LNCAP (cell line): ENCODE measurements at regions not wholly inside any gene's neighbourhood (a gene's known extent, or its start where the extent isn't known, plus 50 kb on each side); places are given as distances from the start of the nearest gene placed in this dataset.

Experiments
- TF ChIP-seq, protein P1 (sequence below): fragments of 450-650 bp; IDR thresholded peaks from 2 replicates; pipeline ENCODE4 v1.5.1; 2017; ENCODE audit warnings: mild to moderate bottlenecking

DNA sequence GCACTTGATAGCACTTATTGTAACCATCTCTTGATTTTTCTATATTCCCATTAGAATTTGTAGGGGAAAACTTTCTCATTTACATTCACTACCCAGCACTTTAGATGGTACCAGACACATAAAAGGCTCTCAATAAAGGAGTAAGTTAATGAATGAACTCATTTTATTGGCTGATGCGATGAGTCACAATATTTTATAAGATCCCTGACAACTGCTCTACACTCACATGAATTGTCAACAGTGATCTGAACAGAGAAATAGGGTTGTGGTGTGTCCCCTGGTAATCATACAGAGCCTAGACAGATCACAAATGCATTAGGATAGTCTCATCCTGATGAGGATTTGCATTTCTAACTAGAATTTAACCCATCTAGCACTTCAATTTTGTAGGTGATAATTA lies 567.6 kb upstream of the ARPP21 start:
- TF ChIP-seq, protein P1, sequence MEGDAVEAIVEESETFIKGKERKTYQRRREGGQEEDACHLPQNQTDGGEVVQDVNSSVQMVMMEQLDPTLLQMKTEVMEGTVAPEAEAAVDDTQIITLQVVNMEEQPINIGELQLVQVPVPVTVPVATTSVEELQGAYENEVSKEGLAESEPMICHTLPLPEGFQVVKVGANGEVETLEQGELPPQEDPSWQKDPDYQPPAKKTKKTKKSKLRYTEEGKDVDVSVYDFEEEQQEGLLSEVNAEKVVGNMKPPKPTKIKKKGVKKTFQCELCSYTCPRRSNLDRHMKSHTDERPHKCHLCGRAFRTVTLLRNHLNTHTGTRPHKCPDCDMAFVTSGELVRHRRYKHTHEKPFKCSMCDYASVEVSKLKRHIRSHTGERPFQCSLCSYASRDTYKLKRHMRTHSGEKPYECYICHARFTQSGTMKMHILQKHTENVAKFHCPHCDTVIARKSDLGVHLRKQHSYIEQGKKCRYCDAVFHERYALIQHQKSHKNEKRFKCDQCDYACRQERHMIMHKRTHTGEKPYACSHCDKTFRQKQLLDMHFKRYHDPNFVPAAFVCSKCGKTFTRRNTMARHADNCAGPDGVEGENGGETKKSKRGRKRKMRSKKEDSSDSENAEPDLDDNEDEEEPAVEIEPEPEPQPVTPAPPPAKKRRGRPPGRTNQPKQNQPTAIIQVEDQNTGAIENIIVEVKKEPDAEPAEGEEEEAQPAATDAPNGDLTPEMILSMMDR: no peak

DNA sequence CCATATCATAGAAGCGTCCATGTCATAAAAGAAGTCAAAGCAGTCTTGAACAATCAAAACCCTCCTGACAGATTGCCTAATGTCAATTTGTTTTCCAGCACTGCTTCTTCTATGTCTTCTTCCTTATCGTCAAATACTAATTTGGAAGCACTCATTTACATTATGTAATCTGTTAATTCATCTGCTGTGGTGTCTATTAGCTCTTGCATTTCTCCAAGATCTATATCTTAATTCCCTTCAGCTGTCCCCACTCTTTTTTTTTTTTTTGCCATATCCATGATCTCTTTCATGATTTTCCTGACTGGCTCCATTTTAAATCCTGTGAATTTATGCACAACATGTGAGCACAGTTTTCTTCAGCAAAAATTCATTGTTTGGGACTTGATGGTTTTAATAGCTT lies 560.5 kb upstream of the ARPP21 start:
- TF ChIP-seq, protein P1: no peak

DNA sequence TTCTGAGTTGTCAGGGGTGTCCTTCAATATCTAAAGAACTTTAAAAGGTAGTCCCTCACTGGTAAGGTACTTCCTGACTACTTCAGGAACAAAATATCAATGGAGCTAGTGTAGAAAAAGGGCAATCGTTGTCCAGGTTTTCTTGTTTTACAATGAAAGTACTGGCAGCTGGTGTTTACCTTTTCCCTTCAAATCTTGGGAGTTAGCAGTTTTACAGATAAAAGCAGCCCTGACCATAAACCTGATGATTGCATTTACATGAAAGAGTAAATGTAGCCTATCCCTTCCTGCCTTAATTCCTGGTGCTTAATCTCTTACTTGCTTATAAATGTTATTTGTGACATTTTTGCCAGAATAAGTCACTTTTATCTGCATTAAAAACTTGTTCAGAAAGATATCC lies 559.9 kb upstream of the ARPP21 start:
- TF ChIP-seq, protein P1: no peak

DNA sequence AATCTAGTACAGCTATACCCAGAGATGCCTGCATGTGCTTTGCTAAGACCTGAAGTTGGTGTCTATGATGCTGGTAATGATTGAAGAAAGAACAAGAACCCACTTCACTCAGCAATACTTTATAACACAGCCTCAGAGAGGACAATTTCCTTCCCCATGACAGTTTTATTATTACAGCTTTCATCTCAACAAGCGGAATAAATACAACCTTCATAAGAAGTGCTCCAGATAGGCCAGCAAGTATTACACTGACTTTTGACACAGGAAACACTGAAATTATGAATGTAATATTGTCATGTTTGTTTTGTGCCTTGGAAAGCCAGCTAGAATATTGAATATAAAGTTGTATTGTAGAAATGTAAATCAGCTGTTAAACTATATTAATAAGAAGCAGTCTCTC lies 557.4 kb upstream of the ARPP21 start:
- TF ChIP-seq, protein P1: no peak

DNA sequence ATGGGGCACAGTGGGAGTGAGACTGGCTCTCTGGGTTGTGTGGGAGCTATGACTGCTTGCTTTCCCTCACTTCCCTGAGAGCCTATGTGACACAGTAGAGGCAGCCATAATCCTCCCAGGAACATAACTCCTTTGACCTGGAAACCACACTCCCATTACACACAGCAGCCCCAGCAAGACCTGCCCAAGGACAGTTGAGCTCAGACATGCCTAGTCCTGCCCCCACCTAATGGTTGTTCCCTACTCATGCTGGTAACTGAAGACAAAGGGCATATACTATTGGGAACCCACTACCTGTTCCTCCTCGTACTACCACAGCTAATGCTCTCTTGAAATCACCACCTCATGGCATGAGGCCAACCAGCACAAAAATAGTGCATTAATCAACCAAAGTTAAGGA lies 550.4 kb upstream of the ARPP21 start:
- TF ChIP-seq, protein P1: no peak

DNA sequence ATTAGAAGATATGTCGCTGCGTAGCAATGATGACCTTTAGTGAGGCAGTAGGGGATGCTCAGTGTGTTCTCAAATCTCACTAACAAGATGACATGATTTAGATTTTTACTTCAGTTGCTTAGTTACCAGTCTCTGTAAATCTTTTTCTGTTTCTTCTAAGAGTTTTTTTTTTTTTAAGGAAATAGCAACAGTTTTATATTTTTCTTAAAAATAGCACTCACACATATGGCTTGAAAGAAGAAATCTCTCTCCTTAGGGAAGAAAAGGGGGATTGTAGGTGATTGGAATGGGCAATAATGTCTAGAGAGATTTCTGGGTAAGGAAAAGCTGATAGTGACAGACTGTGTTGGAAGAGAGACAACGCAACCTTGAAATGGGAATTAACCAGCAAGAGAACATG lies 524.6 kb upstream of the ARPP21 start:
- TF ChIP-seq, protein P1: no peak

DNA sequence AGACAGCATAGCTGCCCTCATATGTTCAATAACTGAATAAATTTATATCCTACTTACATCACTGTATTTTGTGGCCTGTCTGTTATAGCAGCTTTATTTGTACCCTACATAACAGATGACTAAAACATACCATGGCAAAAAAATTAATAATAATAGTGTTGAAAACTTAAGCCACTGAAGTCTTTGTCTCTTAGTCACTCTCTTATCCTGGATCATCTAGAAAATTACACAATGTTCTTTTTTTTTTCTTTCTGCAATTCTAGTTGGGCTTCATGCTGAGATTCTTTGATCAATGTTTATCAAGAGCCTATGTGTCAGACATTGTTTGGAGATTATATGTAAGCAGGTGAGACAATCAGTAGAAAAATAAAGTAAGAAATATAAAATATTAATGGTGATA lies 519.3 kb upstream of the ARPP21 start:
- TF ChIP-seq, protein P1: no peak

DNA sequence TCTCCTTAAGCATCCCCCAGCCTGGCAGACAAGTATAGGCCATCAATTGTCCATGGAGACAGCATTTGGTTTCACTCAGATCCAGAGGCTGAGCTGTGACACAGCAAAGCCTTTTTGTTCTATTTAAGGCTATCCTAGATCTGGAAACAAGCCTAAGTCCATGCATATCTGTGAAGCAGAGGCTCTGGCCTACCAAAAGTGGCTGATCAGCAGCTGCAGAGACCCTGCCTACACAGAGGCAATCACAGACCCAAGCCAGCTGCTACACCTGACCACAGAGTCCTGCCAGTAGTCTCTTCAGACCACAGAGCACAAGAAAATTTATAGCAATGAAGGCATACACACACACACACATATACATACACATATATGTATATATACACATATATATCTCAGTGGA lies 501.7 kb upstream of the ARPP21 start:
- TF ChIP-seq, protein P1: no peak
